Fibroblast of lung (primary cell): ENCODE measurements at regions not wholly inside any gene's neighbourhood (a gene's known extent, or its start where the extent isn't known, plus 50 kb on each side); places are given as distances from the start of the nearest gene placed in this dataset.

Source experiments
- CTCF ChIP-seq, 2 donors: IDR thresholded peaks in 1 of 2; conservative IDR thresholded peaks in 1 of 2; 1 replicate in 1 of 2; 2 replicates in 1 of 2; pipeline ENCODE4 v1.5.1; 2011 to 2012; ENCODE audit warnings: low read length in 2 of 2, control low read depth in 1 of 2, inconsistent platforms in 1 of 2, low read depth in 1 of 2, mild to moderate bottlenecking in 1 of 2
- EZH2 ChIP-seq: IDR thresholded peaks from 2 replicates; pipeline ENCODE4 v1.5.1; 2012; ENCODE audit warnings: low read length, control low read depth, mild to moderate bottlenecking; ENCODE audit errors: missing control alignments

- no peak for TF ChIP-seq CTCF (conservative IDR thresholded peaks at IDR 0.05 in 1 of 2, IDR thresholded peaks at IDR 0.05 in 1 of 2; ENCODE audit: low read depth in 1 of 2, low read length in 2 of 2)
- no peak for TF ChIP-seq EZH2
Measured at GRCh38 chr2:216967889-216968288, 108.0 kb upstream of the TNP1 start.
